KMS-11 (cell line): ENCODE measurements at regions not wholly inside any gene's neighbourhood (a gene's known extent, or its start where the extent isn't known, plus 50 kb on each side); places are given as distances from the start of the nearest gene placed in this dataset.

Experiments
- H2AFZ ChIP-seq: fragments of 200-600 bp; sonication (generic); 2 replicates; pipeline ENCODE4 v1.6.1; 2016; ENCODE audit warnings: antibody characterized with exemption, mixed run types, low read depth
- H3K27ac ChIP-seq: fragments of 200-600 bp; sonication (generic); 2 replicates; pipeline ENCODE4 v1.6.1; 2016; ENCODE audit warnings: mild to moderate bottlenecking, mixed run types
- H3K27me3 ChIP-seq: fragments of 200-600 bp; sonication (generic); 2 replicates; pipeline ENCODE4 v1.6.1; 2017; ENCODE audit warnings: mild to moderate bottlenecking, low read depth, mixed run types, moderate library complexity; ENCODE audit not compliant: insufficient read depth
- H3K36me3 ChIP-seq: fragments of 200-600 bp; sonication (generic); 2 replicates; pipeline ENCODE4 v1.6.1; 2017; ENCODE audit warnings: mild to moderate bottlenecking, mixed run types; ENCODE audit not compliant: insufficient read depth
- H3K4me1 ChIP-seq: fragments of 200-600 bp; sonication (generic); 2 replicates; pipeline ENCODE4 v1.6.1; 2016; ENCODE audit warnings: mild to moderate bottlenecking, low read depth, mixed run types; ENCODE audit not compliant: poor library complexity, severe bottlenecking
- H3K4me2 ChIP-seq: fragments of 200-600 bp; sonication (generic); 2 replicates; pipeline ENCODE4 v1.7.0; 2016; ENCODE audit warnings: mild to moderate bottlenecking, mixed run types
- H3K4me3 ChIP-seq: fragments of 200-600 bp; sonication (generic); IDR thresholded peaks from 2 replicates; pipeline ENCODE4 v1.6.1; 2017; ENCODE audit warnings: low read depth, low read length, mixed read lengths; ENCODE audit not compliant: insufficient read depth
- H3K79me2 ChIP-seq: fragments of 200-600 bp; sonication (generic); 2 replicates; pipeline ENCODE4 v1.6.1; 2016; ENCODE audit warnings: low read depth, mixed run types; ENCODE audit not compliant: insufficient read depth
- H3K9ac ChIP-seq: fragments of 200-600 bp; sonication (generic); 2 replicates; pipeline ENCODE4 v1.6.1; 2016; ENCODE audit warnings: mild to moderate bottlenecking, mixed run types
- H4K20me1 ChIP-seq: fragments of 200-600 bp; sonication (generic); 2 replicates; pipeline ENCODE4 v1.6.1; 2016; ENCODE audit warnings: mild to moderate bottlenecking, mixed run types; ENCODE audit not compliant: insufficient read depth
- TF ChIP-seq, protein P1 (sequence below): fragments of 200-600 bp; sonication (generic); conservative IDR thresholded peaks from 2 replicates; pipeline ENCODE4 v1.6.1; 2017; ENCODE audit warnings: low read depth, mild to moderate bottlenecking, antibody characterized with exemption, low read length, moderate library complexity, mixed read lengths

- no peaks in the 10 kb centered on the region for H3K79me2 ChIP-seq
- TF ChIP-seq, protein P1, sequence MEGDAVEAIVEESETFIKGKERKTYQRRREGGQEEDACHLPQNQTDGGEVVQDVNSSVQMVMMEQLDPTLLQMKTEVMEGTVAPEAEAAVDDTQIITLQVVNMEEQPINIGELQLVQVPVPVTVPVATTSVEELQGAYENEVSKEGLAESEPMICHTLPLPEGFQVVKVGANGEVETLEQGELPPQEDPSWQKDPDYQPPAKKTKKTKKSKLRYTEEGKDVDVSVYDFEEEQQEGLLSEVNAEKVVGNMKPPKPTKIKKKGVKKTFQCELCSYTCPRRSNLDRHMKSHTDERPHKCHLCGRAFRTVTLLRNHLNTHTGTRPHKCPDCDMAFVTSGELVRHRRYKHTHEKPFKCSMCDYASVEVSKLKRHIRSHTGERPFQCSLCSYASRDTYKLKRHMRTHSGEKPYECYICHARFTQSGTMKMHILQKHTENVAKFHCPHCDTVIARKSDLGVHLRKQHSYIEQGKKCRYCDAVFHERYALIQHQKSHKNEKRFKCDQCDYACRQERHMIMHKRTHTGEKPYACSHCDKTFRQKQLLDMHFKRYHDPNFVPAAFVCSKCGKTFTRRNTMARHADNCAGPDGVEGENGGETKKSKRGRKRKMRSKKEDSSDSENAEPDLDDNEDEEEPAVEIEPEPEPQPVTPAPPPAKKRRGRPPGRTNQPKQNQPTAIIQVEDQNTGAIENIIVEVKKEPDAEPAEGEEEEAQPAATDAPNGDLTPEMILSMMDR: no peak
- no peak overlapping the region for H3K27ac ChIP-seq
- H3K36me3 ChIP-seq: no peaks in the 10 kb centered on the region
- H3K4me3 ChIP-seq: no peak overlapping the region
- no peak overlapping the region for H2AFZ ChIP-seq
- H3K4me2 ChIP-seq: no peak overlapping the region
- H3K4me1 ChIP-seq: no peaks in the 10 kb centered on the region
- H4K20me1 ChIP-seq: no peaks in the 10 kb centered on the region
- no peaks in the 10 kb centered on the region for H3K27me3 ChIP-seq
- H3K9ac ChIP-seq: no peak overlapping the region
Measured at GRCh38 chr5:161235569-161235968, 311.0 kb downstream of the GABRB2 start.

DNA sequence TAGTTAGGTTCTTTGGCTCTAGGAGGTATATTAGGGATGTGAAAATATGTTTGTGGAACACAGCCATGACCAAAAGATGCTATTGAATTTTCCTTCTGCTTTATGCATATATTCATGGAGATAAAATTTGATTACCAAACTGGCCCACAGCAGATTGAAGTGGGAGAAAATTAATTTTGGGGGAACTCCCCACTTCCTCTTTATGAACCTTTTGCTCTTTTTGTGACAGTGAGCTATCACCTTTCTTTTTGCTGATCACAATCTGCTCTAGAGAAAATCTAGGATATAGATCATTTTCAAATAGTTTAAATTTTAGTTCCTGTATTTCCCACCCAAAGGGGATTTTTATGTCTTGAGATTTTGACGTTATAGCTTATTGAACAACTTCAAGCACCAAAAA lies 313.0 kb downstream of the GABRB2 start:
- TF ChIP-seq, protein P1: no peak
- Histone ChIP-seq H3K9ac (no peak overlapping the region), H4K20me1 (no peaks in the 10 kb centered on the region), H2AFZ (no peak overlapping the region), H3K4me2 (no peak overlapping the region), H3K4me3 (no peak overlapping the region), H3K36me3 (no peaks in the 10 kb centered on the region), H3K79me2 (no peaks in the 10 kb centered on the region), H3K4me1 (no peaks in the 10 kb centered on the region), H3K27me3 (no peaks in the 10 kb centered on the region), H3K27ac (no peak overlapping the region)

DNA sequence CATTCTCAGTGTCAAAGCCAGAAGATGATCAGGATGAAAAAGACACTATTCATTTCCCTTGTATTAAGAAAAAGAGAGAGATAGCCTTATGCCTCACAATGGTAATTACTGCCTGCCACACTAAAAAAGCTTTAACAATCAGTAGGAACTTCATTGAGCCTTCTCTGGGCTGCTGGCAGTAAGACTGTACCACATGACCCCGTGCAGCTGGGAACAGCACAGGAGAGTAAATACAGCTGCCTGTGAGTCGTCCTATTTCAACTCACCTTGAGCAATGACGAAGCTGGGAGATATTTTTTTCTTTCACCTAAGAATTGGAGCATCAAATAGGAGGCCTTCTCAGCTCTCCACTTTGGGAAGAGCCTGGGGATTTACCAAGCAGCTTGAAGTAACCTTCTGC lies 316.3 kb downstream of the GABRB2 start:
- H4K20me1 ChIP-seq: no peaks in the 10 kb centered on the region
- H3K4me1 ChIP-seq: no peaks in the 10 kb centered on the region
- H3K9ac ChIP-seq: no peak overlapping the region
- H3K4me3 ChIP-seq: no peak overlapping the region
- no peak overlapping the region for H3K4me2 ChIP-seq
- H3K36me3 ChIP-seq: no peaks in the 10 kb centered on the region
- TF ChIP-seq, protein P1: no peak
- no peak overlapping the region for H2AFZ ChIP-seq
- H3K79me2 ChIP-seq: no peaks in the 10 kb centered on the region
- H3K27ac ChIP-seq: no peak overlapping the region
- no peaks in the 10 kb centered on the region for H3K27me3 ChIP-seq

- no peaks in the 10 kb centered on the region for H3K27me3 ChIP-seq
- TF ChIP-seq, protein P1: no peak
- no peaks in the 10 kb centered on the region for H3K36me3 ChIP-seq
- no peaks in the 10 kb centered on the region for H3K79me2 ChIP-seq
- no peaks in the 10 kb centered on the region for H4K20me1 ChIP-seq
- no peak overlapping the region for H3K27ac ChIP-seq
- H3K4me2 ChIP-seq: no peak overlapping the region
- no peak overlapping the region for H3K4me3 ChIP-seq
- no peak overlapping the region for H2AFZ ChIP-seq
- H3K4me1 ChIP-seq: no peaks in the 10 kb centered on the region
- H3K9ac ChIP-seq: no peak overlapping the region
Measured at GRCh38 chr5:161219816-161220215, 326.7 kb downstream of the GABRB2 start.
